ENCODE measurements at regions not wholly inside any gene's neighbourhood (a gene's known extent, or its start where the extent isn't known, plus 50 kb on each side); places are given as distances from the start of the nearest gene placed in this dataset.
"Not testable (repeated sequence)": the region's sequence is repeated elsewhere in the genome, so short reads cannot be mapped to it uniquely, and the experiment has no call there.

- no peak for TF ChIP-seq CTCF (IDR thresholded peaks at IDR 0.05; ENCODE audit: low read depth, low read length)
- DNase-seq (ENCODE audit: extremely low read depth, low read depth) = no peak
These were observed 122.3 kb downstream of the GOSR1 start for GRCh38 chr17:30599428-30600059.

DNA sequence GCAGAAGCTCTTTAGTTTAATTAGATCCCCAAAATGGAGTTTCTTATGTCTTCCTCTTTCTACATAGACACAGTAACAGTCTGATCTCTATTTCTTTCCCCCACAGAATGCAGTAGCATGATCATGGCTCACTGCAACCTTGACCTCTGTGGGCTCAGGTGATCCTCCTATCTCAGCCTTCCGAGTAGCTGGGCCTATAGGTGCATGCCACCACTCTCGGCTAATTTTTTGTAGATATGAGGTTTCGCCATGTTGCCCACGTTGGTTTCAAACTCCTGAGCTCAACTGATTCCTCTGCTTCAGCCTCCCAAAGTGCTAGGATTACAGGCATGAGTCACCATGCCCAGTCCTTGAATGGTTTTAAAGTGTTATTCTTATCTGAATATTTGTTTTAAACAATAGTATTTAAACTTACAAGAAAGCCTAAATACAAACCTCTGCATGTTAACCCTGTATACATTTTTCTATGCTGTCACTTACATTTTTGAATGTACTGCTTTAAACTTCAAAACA is 120.6 kb downstream of the GOSR1 start:
- TF ChIP-seq CTCF (IDR thresholded peaks at IDR 0.05; ENCODE audit: low read depth, low read length) = no peak

GRCh38 chr17:30596948-30597775 is 120.0 kb downstream of the GOSR1 start:
- DNase-seq (ENCODE audit: extremely low read depth, low read depth) = not testable (repeated sequence)

More for the DNA sequence above, 120.6 kb downstream of the GOSR1 start:
- DNase-seq (ENCODE audit: extremely low read depth, low read depth) = no peak

DNA sequence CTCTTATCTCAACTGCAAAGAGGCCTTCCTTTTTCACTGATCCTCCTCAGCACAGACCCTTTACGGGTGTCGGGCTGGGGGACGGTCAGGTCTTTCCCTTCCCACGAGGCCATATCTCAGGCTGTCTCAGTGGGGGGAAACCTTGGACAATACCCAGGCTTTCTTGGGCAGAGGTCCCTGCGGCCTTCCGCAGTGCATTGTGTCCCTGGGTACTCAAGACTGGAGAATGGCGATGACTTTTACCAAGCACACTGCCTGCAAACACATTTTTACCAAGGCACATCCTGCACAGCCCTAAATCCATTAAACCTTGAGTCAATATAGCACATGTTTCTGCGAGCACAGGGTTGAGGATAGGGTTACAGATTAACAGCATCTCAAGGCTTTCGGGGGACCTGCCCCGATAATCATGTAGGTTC is 117.8 kb downstream of the GOSR1 start:
- DNase-seq (ENCODE audit: extremely low read depth, low read depth) = not testable (repeated sequence)

DNA sequence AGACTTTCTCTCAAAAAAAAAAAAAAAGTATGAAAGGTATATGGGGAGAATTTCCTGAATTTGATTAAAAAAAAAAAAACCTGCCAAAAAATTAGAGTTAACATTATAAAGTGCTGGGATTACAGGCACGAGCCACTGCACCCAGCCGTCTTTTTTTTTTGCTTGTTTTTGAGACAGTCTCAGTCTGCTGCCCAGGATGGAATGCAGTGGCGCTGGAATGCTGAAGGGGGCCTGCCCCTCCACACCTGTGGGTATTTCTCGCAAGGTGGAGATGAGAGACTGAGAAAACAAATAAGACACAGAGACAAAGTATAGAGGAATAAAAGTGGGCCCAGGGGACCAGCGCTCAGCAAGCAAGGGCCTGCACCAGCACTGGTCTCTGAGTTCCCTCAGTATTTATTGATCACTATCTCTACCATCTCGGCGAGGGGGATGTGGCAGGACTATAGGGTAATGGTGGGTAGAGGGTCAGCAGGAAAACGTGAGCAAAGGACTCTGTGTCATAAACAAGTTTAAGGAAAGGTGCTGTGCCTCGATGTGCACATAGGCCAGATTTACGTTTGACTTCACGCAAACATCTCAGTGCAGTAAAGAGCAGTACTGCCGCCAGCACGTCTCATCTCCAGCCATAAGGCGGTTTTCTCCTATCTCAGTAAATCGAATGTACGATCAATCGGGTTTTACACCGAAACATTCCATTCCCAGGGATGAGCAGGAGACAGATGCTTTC is 117.2 kb downstream of the GOSR1 start:
- no peak for TF ChIP-seq CTCF (IDR thresholded peaks at IDR 0.05; ENCODE audit: low read depth, low read length)
- DNase-seq (ENCODE audit: extremely low read depth, low read depth) = no peak

DNA sequence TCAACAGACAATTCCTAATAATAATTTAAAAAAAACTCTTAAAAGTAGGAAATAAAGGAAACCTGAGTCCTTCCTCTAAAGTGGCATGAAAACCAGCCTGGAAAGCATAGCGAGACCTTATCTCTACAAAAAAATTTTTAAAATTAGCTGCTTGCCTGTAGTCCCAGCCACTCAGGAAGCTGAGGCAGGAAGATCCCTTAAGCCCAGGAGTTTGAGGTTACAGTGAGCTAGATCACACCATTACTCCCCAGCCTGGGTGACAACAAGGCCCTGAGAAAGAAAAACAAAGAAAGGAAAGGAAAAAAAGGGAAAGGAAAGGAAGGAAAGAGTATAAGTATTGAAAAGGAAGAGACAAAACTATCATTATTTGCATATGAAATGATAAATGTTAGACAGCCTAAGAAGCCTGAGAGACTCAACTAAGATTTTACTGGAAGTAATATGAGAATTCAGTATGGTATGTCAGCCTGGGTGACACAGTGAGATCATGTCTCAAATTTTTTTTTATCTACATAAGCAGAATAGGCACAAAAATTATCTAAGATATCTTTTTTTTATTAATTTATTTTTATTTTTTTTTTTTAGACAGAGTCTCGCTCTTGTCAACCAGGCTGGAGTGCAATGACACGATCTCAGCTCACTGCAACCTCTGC is 113.0 kb downstream of the GOSR1 start:
- TF ChIP-seq CTCF (IDR thresholded peaks at IDR 0.05; ENCODE audit: low read depth, low read length) = no peak
- DNase-seq (ENCODE audit: extremely low read depth, low read depth) = no peak

DNA sequence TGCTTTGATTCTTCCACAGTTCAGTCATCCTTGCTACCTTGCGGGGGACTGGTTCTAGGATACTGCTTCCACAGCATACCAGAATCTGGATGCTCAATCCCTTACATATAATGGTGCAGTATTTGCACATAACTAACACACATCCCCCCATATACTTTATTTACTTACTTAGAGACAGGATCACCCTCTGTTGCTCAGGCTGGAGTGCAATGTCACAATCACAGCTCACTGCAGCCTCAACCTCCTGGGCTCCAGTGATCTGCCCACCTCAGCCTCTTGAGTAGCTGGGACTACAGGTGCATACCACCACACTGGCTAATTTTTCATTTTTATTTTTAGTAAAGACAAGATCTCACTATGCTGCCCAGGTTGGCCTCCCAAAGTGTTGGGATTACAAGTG is 112.2 kb downstream of the GOSR1 start:
- DNase-seq (ENCODE audit: extremely low read depth, low read depth) = no peak
- TF ChIP-seq CTCF (IDR thresholded peaks at IDR 0.05; ENCODE audit: low read depth, low read length) = no peak

Measured in AG09319 (cell line).